ENCODE measurements at regions not wholly inside any gene's neighbourhood (a gene's known extent, or its start where the extent isn't known, plus 50 kb on each side); places are given as distances from the start of the nearest gene placed in this dataset.

- Histone ChIP-seq H3K27me3 (peaks cover 52% of the 10 kb centered on the region), H3K9me3 (no peaks in the 10 kb centered on the region), H3K4me1 (no peaks in the 10 kb centered on the region), H3K27ac (no peak overlapping the region), H3K36me3 (no peaks in the 10 kb centered on the region), H3K4me3 (no peak overlapping the region)
- in situ Hi-C loops (cut with MboI; ENCODE audit: low pct_ligation_motif_present in 1 of 4, low pct_unique_long_range_greater_than_20kb in 1 of 4, low sequenced_read_pairs in 3 of 4), result no loop called here
- intact Hi-C loops (cut with DNase I; ENCODE audit: low total_unique reads), result no loop called here
- DNase-seq, result no peak
- WGBS, 2 donors (ENCODE audit: low coverage in 1 of 2), result 76 to 100% methylated on average over 1 to 7 of the region's 7 CpGs
- TF ChIP-seq EP300 (IDR thresholded peaks at IDR 0.05; ENCODE audit: low read depth) (no peak), POLR2A (IDR thresholded peaks at IDR 0.05) (no peak), POLR2AphosphoS5 (IDR thresholded peaks at IDR 0.05) (no peak)
- TF ChIP-seq, protein P1, sequence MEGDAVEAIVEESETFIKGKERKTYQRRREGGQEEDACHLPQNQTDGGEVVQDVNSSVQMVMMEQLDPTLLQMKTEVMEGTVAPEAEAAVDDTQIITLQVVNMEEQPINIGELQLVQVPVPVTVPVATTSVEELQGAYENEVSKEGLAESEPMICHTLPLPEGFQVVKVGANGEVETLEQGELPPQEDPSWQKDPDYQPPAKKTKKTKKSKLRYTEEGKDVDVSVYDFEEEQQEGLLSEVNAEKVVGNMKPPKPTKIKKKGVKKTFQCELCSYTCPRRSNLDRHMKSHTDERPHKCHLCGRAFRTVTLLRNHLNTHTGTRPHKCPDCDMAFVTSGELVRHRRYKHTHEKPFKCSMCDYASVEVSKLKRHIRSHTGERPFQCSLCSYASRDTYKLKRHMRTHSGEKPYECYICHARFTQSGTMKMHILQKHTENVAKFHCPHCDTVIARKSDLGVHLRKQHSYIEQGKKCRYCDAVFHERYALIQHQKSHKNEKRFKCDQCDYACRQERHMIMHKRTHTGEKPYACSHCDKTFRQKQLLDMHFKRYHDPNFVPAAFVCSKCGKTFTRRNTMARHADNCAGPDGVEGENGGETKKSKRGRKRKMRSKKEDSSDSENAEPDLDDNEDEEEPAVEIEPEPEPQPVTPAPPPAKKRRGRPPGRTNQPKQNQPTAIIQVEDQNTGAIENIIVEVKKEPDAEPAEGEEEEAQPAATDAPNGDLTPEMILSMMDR (IDR thresholded peaks at IDR 0.05), result no peak
Observed at GRCh38 chr20:63090052-63090451, 83.3 kb upstream of the BHLHE23 start.

- Histone ChIP-seq H3K4me3 (no peak overlapping the region), H3K4me1 (no peaks in the 10 kb centered on the region), H3K36me3 (no peaks in the 10 kb centered on the region), H3K27me3 (peaks cover 49% of the 10 kb centered on the region), H3K27ac (no peak overlapping the region), H3K9me3 (no peaks in the 10 kb centered on the region)
- in situ Hi-C loops (cut with MboI; ENCODE audit: low pct_ligation_motif_present in 1 of 4, low pct_unique_long_range_greater_than_20kb in 1 of 4, low sequenced_read_pairs in 3 of 4) (no loop called here), intact Hi-C loops (cut with DNase I; ENCODE audit: low total_unique reads) (no loop called here)
- TF ChIP-seq EP300 (IDR thresholded peaks at IDR 0.05; ENCODE audit: low read depth), result no peak
- TF ChIP-seq, protein P1 (IDR thresholded peaks at IDR 0.05), result no peak
- no peak for TF ChIP-seq POLR2A (IDR thresholded peaks at IDR 0.05)
- no peak for TF ChIP-seq POLR2AphosphoS5 (IDR thresholded peaks at IDR 0.05)
- peak; percentile 4 for DNase-seq
- 66 to 77% methylated on average over 5 to 33 of the region's 37 CpGs for WGBS, 2 donors (ENCODE audit: low coverage in 1 of 2)
Observed at GRCh38 chr20:63089051-63089907, 82.5 kb upstream of the BHLHE23 start.

DNA sequence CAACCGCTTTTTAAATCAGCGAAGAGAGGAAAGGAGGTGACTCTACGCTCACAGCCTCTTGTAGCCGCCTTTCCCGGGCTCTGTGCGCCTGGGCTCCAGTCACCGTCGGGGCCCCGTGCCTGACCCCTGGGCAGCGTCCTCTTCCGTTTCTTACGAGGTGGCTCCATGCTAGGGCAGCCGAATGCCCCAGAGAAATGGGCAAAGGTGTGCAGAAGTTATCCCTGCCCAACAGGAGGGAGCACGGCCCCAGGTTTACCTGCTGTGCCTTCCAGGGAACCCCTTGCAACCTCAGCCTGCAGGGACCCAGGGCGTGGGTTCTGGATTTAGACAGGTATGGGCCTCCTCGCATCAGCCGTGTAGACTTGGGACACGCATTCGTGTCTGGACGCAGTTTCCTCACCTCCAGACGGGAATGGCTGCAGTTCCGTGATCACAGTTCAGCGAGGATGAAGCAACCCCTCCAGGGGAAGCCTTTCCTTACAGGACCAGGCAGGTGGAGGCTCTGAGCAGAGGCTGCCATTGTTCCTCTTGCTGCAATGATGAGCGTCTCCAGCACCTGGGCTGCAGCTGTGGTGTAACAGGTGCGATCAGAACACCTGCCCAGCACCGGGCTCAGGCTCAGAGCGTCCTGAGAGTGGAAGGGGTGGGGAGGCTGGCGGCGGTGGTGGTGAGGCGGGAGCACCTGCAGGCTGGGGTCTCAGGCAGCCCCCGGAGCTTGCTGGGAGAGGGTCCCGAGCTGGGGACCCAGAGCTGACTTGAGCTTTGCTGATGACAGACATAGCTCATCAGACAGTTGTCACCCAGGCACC, 81.3 kb upstream of the BHLHE23 start:
- intact Hi-C loops (cut with DNase I; ENCODE audit: low total_unique reads), result no loop called here
- H3K4me3 ChIP-seq, result no peak overlapping the region
- WGBS, 2 donors (ENCODE audit: low coverage in 1 of 2), result 83 to 84% methylated on average over 6 to 23 of the region's 32 CpGs
- H3K27me3 ChIP-seq, result peaks cover 60% of the 10 kb centered on the region
- no peaks in the 10 kb centered on the region for H3K4me1 ChIP-seq
- DNase-seq, result peak; percentile 1
- in situ Hi-C loops (cut with MboI; ENCODE audit: low pct_ligation_motif_present in 1 of 4, low pct_unique_long_range_greater_than_20kb in 1 of 4, low sequenced_read_pairs in 3 of 4), result no loop called here
- H3K9me3 ChIP-seq, result no peaks in the 10 kb centered on the region
- no peak overlapping the region for H3K27ac ChIP-seq
- no peaks in the 10 kb centered on the region for H3K36me3 ChIP-seq
- no peak for TF ChIP-seq EP300 (IDR thresholded peaks at IDR 0.05; ENCODE audit: low read depth)
- TF ChIP-seq, protein P1 (IDR thresholded peaks at IDR 0.05), result no peak
- TF ChIP-seq POLR2A (IDR thresholded peaks at IDR 0.05), result no peak
- TF ChIP-seq POLR2AphosphoS5 (IDR thresholded peaks at IDR 0.05), result no peak

DNA sequence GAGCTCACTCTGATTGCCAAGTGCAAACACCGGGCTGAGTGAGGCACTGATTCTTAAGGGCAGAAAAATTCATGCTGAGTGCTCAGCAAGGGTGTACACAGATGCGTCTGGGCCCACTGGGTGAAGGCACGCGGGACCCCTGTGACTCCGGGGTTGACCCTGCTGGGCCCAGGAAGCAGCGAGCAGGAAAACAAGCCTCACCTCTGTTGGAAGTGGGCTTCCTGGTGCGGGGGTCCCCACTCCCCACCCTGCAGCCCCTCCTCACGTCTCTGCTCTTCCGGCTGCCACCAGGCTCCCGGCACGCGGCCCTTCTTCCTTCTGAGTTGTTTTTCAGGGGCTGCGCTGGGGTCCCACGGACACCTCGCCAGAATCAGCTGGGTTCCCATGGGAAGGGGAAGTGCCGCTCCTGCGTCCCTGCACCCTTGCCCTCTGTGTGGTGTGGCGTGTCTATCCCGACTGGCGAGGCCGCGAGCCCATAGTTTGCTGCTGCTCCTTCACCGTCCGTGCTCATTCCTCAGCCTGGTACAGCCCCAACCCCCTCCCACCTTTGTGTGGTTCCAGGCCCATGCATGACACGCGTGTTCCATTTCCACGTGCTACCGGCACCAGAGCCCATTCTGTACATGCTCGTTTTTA, 80.6 kb upstream of the BHLHE23 start:
- in situ Hi-C loops (cut with MboI; ENCODE audit: low pct_ligation_motif_present in 1 of 4, low pct_unique_long_range_greater_than_20kb in 1 of 4, low sequenced_read_pairs in 3 of 4) (no loop called here), intact Hi-C loops (cut with DNase I; ENCODE audit: low total_unique reads) (no loop called here)
- TF ChIP-seq POLR2A (IDR thresholded peaks at IDR 0.05) (no peak), EP300 (IDR thresholded peaks at IDR 0.05; ENCODE audit: low read depth) (no peak), POLR2AphosphoS5 (IDR thresholded peaks at IDR 0.05) (no peak)
- TF ChIP-seq, protein P1 (IDR thresholded peaks at IDR 0.05), result no peak
- H3K27ac ChIP-seq, result no peak overlapping the region
- H3K4me3 ChIP-seq, result no peak overlapping the region
- H3K4me1 ChIP-seq, result no peaks in the 10 kb centered on the region
- WGBS, 2 donors (ENCODE audit: low coverage in 1 of 2), result 79 to 82% methylated on average over 9 to 29 of the region's 29 CpGs
- no peaks in the 10 kb centered on the region for H3K9me3 ChIP-seq
- DNase-seq, result peak; percentile 4
- H3K27me3 ChIP-seq, result peaks cover 58% of the 10 kb centered on the region
- no peaks in the 10 kb centered on the region for H3K36me3 ChIP-seq
